Superior temporal gyrus (tissue), 1 donor: ENCODE measurements at regions not wholly inside any gene's neighbourhood (a gene's known extent, or its start where the extent isn't known, plus 50 kb on each side); places are given as distances from the start of the nearest gene placed in this dataset.
"Not testable (repeated sequence)": the region's sequence is repeated elsewhere in the genome, so short reads cannot be mapped to it uniquely, and the experiment has no call there.

ENCODE experiments used
- DNase-seq: peaks from one replicate; pipeline ENCODE4 v3.0.0-alpha.2; 2016; ENCODE audit errors: extremely low spot score

DNA sequence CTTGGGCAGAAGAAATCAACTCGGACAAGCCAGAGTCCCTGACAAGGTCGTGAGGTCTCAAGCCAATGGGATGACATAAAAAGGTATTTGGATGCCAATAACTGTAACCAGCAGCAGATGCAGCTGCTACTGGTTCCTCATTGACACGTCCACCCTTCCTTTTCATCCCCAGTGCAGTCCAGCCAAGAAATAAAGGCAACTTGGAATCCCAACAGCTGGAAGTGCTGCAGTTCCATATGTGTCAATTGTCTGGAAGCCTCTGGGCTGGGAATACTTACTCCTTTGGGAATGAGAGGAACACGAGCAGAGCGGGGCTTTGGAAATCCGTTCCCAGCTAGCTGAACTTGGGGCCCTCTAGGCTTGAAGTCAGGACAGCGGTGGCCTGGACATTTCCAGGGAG lies 360.4 kb upstream of the ZFHX3 start:
- no peak for DNase-seq

DNA sequence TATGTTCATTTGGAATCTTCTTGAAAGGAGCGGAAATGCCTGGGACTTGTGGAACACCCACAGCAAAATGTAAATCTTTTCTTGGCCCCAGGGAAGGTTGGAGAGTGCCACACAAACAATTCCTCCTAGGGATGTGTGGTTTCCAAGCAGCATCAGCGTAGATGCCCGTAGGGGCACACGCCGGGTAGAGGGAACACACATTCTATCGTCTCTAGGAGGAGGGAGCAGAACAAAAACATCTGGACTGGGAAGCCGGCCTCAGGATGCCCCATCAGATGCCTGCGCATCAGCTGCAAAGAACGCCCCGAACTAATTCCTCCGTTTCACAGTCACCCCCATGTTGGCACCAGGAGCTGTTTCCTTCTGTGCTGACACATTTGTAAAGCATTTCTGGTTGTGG lies 357.9 kb upstream of the ZFHX3 start:
- DNase-seq, result no peak

DNA sequence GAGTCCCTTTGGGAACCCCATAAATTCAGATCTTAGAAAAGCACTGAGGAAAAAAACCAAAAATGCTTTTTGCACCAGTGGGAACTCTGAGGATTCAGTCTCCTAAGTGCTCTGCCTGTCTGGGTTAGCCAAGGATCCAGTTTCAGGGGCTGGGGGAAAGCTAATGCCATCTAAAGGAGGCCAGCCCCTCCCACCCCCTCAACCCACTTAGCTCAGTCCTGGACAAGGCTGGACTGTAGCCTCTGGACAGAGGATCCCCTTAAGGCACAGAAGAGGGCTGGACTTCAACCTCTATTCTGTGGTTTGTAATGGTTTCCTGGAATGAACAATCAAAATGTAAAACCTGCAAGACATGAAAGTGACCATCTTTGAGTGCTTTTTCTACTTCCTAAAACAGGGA lies 356.1 kb upstream of the ZFHX3 start:
- no peak for DNase-seq

DNA sequence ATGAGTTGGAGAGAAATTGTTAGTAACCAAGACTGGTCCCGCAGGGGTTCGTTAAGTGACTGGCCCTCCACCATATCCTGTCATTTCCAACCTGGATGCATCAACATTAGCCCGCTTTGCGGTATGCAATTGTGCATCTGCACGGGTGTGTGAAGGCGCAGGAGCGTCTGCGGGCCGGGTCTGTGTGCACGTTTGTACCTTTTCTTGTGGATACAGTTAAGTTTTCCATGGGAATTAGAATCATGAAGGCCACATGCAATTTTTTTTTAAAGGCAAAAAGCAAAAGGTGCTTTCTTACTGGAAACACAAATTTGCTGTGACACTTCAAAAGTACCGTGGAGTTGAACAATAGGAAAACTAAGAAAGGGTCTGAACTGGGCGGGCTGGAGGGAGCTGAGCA lies 355.4 kb upstream of the ZFHX3 start:
- no peak for DNase-seq

DNA sequence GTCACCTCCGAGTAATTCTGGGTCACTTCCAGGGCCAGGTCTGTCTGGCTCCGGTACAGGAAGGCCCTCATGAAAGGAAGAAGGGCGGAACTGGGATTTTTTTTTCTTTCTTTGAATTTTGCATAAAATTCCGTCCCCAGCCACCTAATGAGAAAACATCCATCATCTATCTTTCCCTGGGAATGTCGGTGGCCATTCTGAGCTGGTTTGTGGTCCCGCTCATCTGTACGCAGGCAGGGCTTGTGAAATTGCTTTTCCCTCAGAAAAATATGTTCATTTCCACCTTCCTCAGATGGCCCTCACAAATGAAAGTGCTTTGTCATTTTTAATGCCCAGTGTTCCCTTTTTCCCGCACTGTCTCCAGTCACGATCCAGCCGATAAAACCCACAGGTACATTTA lies 353.0 kb upstream of the ZFHX3 start:
- no peak for DNase-seq

DNA sequence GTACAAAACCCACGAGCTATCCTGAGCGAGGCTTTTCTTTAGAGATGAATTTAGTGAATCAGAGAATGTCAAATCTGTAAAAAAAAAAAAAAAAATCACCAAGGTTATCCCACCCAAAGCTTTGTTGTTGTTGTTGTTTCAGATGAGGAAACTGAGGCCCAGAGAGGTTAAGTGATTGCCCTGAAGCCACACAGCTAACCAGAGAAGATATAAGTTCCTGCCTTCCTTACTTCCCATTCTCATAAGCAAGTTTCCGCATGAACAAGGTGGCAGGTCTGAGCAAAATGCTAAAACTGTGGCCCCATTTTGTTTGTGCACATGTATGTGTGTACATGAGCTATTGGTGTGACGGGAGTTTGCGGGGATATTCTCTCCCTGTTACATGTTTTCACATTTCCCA lies 352.1 kb upstream of the ZFHX3 start:
- DNase-seq, result no peak

DNA sequence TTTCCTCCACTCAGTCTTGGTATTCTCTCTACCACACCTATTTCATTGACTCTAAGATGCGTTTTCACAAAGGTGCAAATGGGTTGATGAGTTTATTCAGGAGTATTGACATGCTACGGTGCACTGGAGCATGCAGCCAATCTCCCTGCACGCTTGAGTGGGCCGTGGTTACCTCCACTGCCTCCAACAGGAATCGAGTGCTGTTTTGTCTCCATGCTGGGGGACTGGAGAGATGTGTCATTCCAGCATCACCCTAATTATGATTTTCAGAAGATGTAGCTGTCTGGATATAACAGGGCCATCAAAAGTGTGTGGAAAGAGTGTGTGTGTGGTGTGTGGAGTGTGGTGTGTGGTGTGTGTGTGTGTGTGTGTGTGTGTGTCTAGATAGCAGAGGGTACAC lies 351.6 kb upstream of the ZFHX3 start:
- DNase-seq, result no peak

DNA sequence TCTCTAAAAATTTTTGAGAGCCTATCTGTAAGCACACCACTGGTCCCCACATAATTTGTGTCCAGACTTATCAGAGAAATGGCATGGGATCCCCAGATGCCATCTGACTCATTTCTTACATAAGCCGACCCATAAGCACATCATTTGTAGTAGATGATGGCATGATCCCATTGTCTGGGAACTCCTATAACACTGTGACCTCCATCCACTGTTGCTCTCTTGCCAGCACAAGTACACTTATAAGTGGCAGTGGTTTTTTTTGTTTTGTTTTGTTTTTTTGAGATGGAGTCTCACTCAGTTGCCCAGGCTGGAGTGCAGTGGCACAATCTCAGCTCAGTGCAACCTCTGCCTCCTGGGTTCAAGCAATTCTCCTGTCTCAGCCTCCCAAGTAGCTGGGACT lies 350.7 kb upstream of the ZFHX3 start:
- not testable (repeated sequence) for DNase-seq

DNA sequence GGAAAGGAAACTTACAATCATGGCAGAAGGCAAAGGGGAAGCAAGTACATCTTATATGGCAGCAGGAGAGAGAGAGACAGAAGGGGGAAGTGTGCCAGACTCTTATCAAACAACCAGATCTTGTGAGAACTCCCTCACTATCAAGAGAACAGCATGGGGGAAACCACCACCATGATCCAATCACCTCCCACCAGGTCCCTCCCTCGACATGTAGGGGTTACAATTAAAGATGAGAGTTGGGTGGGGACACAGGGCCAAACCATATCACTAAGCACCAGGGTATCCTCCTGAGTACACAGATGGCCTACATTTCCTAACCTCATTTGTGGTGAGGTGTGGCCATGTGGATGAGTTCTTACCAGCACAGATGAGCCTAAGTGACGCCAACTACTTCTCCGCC lies 348.6 kb upstream of the ZFHX3 start:
- no peak for DNase-seq

DNA sequence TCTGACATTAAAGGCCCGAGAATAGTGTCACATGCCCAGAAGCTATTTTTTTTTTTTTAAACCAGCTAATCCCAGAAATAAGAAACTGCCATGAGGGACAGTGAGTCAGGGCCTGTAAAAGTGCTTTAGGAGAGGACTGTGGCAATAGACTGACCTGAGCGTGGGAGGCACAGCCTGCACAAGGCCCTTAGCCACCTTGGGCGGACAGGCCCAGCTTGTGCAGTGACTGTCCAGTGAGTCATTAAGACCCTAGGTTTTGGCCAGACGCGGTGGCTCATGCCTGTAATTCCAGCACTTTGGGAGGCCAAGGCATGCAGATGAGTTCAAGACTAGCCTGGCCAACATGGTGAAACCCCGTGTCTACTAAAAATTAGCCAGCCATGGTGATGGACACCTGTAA lies 343.0 kb upstream of the ZFHX3 start:
- DNase-seq, result no peak

DNA sequence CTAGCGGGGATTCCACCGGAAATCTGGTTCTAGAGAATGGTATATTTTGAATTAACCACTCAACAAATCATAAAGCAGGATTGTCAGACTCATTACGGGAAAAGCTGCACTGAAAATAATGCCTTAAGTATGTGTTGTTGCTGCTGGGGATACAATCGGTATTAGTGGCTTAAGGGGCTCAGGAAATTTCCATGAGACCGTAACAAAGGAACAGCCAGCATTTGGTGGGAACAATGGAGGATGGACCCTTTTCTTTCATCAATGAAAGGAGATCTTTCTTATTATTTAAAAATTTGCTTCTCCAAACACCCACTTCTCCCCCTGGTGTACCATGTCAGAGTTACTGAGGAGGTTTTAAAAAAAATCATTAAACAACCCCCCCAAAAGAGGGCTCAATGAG lies 342.6 kb upstream of the ZFHX3 start:
- no peak for DNase-seq

DNA sequence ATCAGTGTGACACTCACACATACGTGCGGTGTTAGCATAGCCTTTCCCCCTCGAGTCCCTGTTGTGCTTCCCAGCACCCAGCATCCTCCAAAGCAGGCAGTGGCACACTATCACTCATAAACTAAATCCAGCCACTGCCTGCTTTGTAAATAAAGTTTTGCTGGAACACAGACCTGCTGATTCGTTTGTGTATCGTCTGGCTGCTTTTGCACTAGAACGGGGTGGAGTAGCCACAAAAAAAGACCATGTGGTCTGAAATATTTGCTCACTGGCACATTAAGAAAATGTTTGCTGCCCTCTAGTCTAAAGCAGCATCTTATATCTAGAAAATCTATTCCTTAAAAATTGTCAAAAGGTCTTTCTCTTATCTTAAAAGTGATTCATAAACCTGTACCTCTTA lies 341.2 kb upstream of the ZFHX3 start:
- no peak for DNase-seq

DNA sequence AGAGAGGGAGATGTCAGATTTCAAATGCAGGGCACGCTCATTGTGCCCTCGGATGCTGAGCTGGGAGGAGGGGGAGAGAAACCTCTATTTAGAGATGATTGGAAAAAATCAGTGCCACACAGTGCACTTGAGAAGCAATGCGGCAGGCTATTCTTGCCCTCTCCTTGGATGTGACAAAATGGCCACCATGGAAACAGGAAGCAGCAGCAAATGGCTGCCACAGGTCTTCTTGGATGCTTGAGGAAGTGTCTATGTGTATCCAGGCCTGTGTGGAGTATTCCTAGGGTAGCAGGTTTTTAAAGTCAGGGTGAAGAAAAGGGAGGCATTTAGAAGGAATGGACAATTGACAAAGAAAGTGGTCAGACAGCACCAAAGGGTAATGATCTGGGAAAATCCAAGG lies 340.1 kb upstream of the ZFHX3 start:
- DNase-seq, result no peak

DNA sequence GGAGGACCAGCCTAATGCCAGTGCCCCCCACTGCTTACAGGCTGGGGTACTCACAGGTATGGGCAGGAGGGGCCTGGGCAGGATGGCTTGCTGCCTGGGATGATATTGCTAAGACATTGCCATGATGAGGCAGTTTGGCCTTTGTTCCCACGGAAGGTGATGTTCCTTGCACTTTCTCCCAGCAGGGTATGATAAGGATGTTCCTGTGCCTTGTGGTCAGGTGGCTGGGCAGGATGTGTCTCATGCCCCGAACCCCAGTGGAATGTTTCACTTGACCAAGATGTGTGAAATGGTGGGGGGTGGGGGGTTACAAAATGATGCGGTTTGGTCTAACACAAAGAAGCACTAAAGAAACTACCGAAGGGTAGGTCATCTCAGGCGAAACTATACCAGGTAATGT lies 337.8 kb upstream of the ZFHX3 start:
- no peak for DNase-seq

DNA sequence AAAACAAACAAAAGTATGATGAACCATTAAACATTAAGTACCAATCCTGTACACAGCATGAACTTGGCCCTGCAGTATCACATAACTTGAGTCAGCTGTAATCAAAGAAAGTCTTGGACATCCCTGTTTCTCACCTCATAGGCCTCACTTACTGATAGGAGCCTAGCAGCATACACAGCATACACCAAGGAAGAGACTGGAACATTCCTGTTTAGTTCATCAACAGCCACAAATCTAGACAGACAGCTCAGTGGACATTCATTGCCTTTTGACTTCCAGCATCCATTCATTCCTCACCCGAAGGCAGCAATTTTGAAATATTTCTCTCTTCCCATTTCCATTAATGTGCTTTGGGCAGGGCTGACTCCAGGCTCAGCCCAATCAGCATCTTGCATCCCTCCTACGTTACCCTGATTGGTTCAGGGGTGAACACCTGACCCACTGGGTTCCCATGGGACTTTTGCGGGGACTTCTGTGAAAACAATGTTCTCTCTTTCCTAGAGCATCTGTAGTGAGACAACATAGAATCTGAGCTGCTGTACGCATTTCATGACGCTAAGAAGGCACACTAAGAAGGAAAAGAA lies 336.7 kb upstream of the ZFHX3 start:
- no peak for DNase-seq

DNA sequence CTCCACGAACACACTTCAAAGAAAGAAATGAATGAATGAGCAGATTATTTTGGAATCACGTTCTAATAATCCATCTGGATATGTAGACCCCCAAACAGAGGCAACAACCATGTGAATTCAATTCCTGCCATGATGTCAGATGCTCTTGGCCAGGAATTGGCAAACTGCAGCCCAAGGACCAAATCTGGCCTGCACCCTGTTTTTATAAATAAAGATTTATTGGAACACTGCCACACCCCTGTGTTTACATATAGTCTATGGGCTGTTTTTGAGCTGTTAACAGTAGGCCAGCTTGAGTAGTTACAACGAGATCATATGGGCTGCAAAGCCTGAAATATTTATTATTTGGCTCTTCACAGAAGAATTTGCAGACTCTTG lies 336.0 kb upstream of the ZFHX3 start:
- DNase-seq, result no peak

DNA sequence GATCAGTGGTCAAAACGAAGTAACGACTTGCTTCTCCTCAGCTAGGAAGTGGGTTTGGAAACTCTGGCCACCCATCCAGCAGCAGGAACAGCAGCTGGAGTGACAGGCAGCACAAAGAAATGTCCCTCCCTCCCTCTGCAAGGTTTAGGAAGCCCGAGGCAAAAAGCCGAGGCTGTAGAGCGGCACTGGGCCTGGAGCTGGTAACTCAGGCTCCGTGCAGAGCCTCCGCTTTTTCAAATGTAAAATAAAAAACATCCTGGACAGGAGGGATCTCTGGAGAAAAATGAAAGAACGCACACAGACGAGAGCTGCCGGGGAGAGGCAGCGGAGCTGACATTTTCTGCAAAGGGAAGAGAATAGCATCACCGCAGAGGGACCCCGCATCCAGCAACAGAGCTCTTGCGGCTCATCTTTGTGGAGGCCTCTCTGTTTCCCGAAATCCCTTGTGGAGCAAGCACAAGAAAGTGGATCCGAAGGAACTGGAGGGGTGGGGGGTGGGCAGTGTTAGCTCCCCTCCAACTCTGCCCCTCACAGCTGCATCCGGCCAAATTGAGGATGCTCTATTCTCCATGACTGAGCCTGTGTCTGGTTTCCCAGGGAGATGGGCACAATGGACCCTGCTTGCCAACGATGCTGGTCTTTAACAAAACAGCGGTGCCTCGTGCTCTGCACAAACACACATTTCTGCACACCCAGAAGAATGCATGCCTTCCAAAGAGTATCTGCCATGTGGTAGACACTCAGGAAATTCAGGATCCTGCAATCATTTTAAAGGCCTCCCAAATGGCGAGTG lies 335.5 kb upstream of the ZFHX3 start:
- no peak for DNase-seq

DNA sequence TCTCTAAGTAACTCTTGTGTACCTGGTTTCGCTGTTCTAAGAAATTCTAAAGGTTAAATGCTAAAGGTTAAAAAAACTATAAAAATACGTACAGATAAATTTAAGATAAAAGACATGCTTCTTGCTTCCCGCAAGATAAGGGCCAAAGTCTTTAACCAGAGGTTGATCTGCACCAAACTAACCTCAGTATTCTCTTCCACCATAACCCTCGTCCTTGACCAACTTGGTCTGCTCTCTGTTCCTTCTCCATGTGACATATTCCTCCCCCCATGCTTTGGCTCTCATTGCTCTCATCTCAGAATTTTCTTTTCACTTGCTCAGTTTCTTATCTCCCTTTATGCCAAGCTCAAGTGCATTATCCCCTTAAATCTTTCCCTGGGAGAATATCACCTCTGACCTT lies 330.5 kb upstream of the ZFHX3 start:
- DNase-seq, result no peak

DNA sequence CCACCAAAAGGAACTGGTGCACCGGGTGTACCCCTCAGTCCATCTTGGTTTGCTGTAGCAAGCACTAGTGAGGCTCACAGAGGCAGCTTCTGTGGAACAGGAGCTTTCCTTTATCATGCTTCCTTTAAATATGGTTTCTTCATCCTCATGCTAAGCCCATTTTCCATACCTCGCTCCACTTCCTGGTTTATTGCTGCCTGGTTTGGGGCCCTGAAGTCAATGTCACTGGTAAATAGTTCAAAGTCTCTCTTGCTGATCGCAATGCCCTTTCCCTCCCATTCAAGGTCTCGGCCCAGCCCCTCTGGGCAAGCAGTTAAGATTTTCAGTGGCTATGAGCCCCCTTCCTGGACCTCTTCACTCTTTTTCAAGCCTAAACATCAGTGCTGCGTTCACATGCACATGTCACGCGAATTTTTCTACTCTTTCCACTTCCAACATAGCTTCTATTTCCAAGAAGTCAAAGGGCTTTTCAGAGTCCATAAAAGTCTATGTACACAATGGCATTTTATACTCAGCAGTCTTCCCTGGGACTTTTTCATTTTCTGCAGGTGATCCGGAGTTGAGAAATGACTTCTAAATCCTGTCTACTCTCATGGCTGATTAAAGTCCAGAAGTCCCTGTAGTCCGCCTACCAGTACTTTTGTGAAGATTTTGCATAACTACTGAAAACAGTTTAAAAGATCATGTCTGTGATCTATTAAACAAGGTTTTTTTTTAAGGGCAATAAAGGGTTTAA lies 323.8 kb upstream of the ZFHX3 start:
- no peak for DNase-seq

DNA sequence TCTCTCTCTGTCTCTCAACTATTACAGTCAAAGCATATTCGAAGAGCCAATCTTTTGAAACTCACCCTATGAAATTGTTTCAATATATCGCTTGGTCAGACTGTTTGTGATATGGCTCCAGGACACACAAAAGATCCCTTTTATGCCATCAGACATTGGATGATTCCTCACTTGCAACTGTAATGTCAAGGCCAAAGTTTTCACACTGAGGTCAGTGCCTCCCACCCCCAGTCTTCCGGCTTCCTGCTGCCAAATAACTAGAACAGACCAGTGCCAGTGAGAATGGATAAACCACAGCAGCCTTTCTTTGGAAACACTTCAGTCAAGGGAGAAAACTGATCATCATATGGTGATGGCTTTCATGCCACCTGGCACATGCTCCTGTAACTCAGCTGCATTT lies 321.9 kb upstream of the ZFHX3 start:
- no peak for DNase-seq

DNA sequence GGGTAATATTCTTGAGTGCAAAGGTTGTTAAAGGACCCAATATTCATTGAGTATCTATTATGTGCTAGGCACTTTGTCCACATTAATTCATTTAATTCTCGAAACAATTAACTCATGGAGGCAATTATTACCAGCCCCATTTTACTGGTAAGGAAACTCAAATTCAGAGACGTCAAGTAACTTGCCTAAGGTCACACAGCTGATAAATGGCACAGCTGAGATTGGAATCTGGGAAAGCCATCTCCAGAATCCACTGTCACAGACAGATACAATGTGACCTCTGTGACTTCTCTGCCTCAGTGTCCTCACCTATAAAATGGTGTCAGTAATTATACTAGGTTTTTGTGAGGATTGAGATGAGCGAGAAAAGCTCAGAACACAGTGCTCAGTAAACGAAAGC lies 320.8 kb upstream of the ZFHX3 start:
- DNase-seq, result no peak

DNA sequence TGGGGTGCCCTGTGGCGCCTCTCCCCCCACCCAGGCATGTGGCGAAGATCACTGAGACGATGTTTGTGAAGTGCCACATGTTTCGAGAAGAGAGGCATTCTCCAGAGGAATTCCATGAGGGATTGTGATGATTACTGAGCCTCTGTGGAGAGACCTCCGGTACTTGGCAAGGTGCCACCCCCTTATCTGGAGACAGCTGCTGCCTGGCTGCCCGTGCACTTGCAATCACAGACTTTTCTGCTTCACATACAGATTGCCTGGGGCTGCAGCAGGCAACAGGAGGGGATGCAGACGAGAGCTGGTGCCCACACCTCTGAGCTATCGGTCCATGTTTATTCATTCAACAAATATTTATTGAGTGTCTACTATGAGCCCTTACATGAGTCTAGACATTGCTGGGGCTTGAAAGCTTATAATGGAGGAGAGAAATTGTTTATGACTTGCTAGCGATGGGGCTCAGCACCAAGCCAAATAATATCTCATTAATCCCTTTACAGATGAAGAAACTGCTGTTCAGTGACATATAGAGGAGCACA lies 317.2 kb upstream of the ZFHX3 start:
- no peak for DNase-seq

DNA sequence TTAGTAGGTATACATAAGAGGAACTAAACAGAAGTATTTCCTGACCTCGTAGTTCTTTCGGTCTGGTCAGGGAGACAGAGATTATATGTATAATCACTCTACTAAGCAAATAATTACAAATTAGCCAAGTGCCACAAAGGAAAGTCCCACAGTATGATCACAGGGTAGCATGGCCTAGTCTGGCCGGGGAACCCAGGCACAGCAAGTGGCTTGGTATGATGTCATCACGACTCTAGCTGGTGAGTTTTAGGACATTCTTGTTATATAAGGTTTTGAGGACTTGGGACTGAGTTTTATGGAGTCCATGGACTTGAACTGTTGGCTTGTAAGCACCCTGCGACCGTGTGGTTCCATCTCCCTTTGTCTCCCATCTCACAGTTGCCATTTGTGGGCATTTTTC lies 316.5 kb upstream of the ZFHX3 start:
- no peak for DNase-seq
